ENCODE measurements at regions not wholly inside any gene's neighbourhood (a gene's known extent, or its start where the extent isn't known, plus 50 kb on each side); places are given as distances from the start of the nearest gene placed in this dataset.

GRCh38 chr4:112852601-112853000 is 196.9 kb upstream of the ANK2 start:
- H3F3A ChIP-seq (ENCODE audit: insufficient read depth, low read length, poor library complexity, severe bottlenecking), result no peaks in the 10 kb centered on the region
- H3K9me3 ChIP-seq (ENCODE audit: low read length), result no peaks in the 10 kb centered on the region
- no peak overlapping the region for H3K9ac ChIP-seq (ENCODE audit: low read length)
- no peak overlapping the region for H2AFZ ChIP-seq (ENCODE audit: low read depth, low read length)
- no peaks in the 10 kb centered on the region for H3K79me2 ChIP-seq (replicated peaks; ENCODE audit: insufficient read depth, low read length)
- H3K27me3 ChIP-seq (ENCODE audit: insufficient read depth, low read depth, low read length), result no peaks in the 10 kb centered on the region
- no peaks in the 10 kb centered on the region for H4K20me1 ChIP-seq (ENCODE audit: insufficient read depth)
- H3K9me2 ChIP-seq (ENCODE audit: insufficient read depth, low read length), result no peaks in the 10 kb centered on the region
- no peak for TF ChIP-seq CTCF (IDR thresholded peaks at IDR 0.05; ENCODE audit: poor library complexity, severe bottlenecking)
- no peak for TF ChIP-seq REST (IDR thresholded peaks at IDR 0.05; ENCODE audit: borderline replicate concordance)
- no peak for TF ChIP-seq SMC3 (conservative IDR thresholded peaks at IDR 0.05; ENCODE audit: poor library complexity)
- no peak for TF ChIP-seq RAD21 (conservative IDR thresholded peaks at IDR 0.05)
- no peaks in the 10 kb centered on the region for H3K36me3 ChIP-seq (ENCODE audit: insufficient read depth, low read length)
- H3K4me3 ChIP-seq (ENCODE audit: low read length), result no peak overlapping the region
- H3K27ac ChIP-seq (ENCODE audit: low read length), result no peak overlapping the region
- H3K4me2 ChIP-seq (ENCODE audit: low read length), result no peak overlapping the region

GRCh38 chr4:112853662-112854256 is 195.7 kb upstream of the ANK2 start:
- no peak overlapping the region for H3K4me3 ChIP-seq (ENCODE audit: low read length)
- no peaks in the 10 kb centered on the region for H3K9me3 ChIP-seq (ENCODE audit: low read length)
- no peaks in the 10 kb centered on the region for H3F3A ChIP-seq (ENCODE audit: insufficient read depth, low read length, poor library complexity, severe bottlenecking)
- no peaks in the 10 kb centered on the region for H3K27me3 ChIP-seq (ENCODE audit: insufficient read depth, low read depth, low read length)
- no peak overlapping the region for H3K27ac ChIP-seq (ENCODE audit: low read length)
- H3K9ac ChIP-seq (ENCODE audit: low read length), result no peak overlapping the region
- no peaks in the 10 kb centered on the region for H4K20me1 ChIP-seq (ENCODE audit: insufficient read depth)
- no peak overlapping the region for H2AFZ ChIP-seq (ENCODE audit: low read depth, low read length)
- TF ChIP-seq SMC3 (conservative IDR thresholded peaks at IDR 0.05; ENCODE audit: poor library complexity) (peak; percentile 34), CTCF (IDR thresholded peaks at IDR 0.05; ENCODE audit: poor library complexity, severe bottlenecking) (peak; percentile 31), REST (IDR thresholded peaks at IDR 0.05; ENCODE audit: borderline replicate concordance) (no peak)
- no peaks in the 10 kb centered on the region for H3K79me2 ChIP-seq (replicated peaks; ENCODE audit: insufficient read depth, low read length)
- H3K9me2 ChIP-seq (ENCODE audit: insufficient read depth, low read length), result no peaks in the 10 kb centered on the region
- no peak overlapping the region for H3K4me2 ChIP-seq (ENCODE audit: low read length)
- H3K36me3 ChIP-seq (ENCODE audit: insufficient read depth, low read length), result no peaks in the 10 kb centered on the region

Measured in neural cell (in vitro differentiated cells).